ENCODE measurements at regions not wholly inside any gene's neighbourhood (a gene's known extent, or its start where the extent isn't known, plus 50 kb on each side); places are given as distances from the start of the nearest gene placed in this dataset.

GRCh38 chr5:122607818-122608217 lies 167.1 kb upstream of the SNX2 start:
- H3K36me3 ChIP-seq: no peaks in the 10 kb centered on the region

GRCh38 chr5:122608222-122608621 lies 166.7 kb upstream of the SNX2 start:
- DNase-seq: no peak
- Histone ChIP-seq H3K27me3 (no peaks in the 10 kb centered on the region), H3K4me3 (no peak overlapping the region), H3K27ac (no peak overlapping the region), H3K4me1 (no peaks in the 10 kb centered on the region), H3K36me3 (no peaks in the 10 kb centered on the region), H3K9me3 (no peaks in the 10 kb centered on the region)
- intact Hi-C loops (cut with DNase I): no loop called here
- 52 to 71% methylated on average over 3 of the region's 3 CpGs for WGBS, 2 donors
- no peak for TF ChIP-seq CTCF (IDR thresholded peaks at IDR 0.05)
- TF ChIP-seq POLR2A (IDR thresholded peaks at IDR 0.05): no peak

More at GRCh38 chr5:122607818-122608217, 167.1 kb upstream of the SNX2 start:
- intact Hi-C loops (cut with DNase I): no loop called here
- no peak overlapping the region for H3K27ac ChIP-seq
- H3K4me1 ChIP-seq: no peaks in the 10 kb centered on the region
- H3K27me3 ChIP-seq: no peaks in the 10 kb centered on the region
- no peak for DNase-seq
- no peak overlapping the region for H3K4me3 ChIP-seq
- TF ChIP-seq POLR2A (IDR thresholded peaks at IDR 0.05) (no peak), CTCF (IDR thresholded peaks at IDR 0.05) (no peak)
- no peaks in the 10 kb centered on the region for H3K9me3 ChIP-seq
- 56 to 79% methylated on average over 3 of the region's 3 CpGs for WGBS, 2 donors

- no peaks in the 10 kb centered on the region for H3K9me3 ChIP-seq
- intact Hi-C loops (cut with DNase I): no loop called here
- TF ChIP-seq CTCF (IDR thresholded peaks at IDR 0.05): no peak
- TF ChIP-seq POLR2A (IDR thresholded peaks at IDR 0.05): no peak
- 41 to 52% methylated on average over 2 of the region's 2 CpGs for WGBS, 2 donors
- H3K4me3 ChIP-seq: no peak overlapping the region
- no peaks in the 10 kb centered on the region for H3K36me3 ChIP-seq
- DNase-seq: no peak
- H3K27ac ChIP-seq: no peak overlapping the region
- no peaks in the 10 kb centered on the region for H3K4me1 ChIP-seq
- H3K27me3 ChIP-seq: no peaks in the 10 kb centered on the region
Observed at GRCh38 chr5:122611406-122611805, 163.5 kb upstream of the SNX2 start.

- WGBS, 2 donors: 76 to 95% methylated on average over 5 of the region's 5 CpGs
- H3K27ac ChIP-seq: no peak overlapping the region
- DNase-seq: no peak
- no peaks in the 10 kb centered on the region for H3K4me1 ChIP-seq
- intact Hi-C loops (cut with DNase I): no loop called here
- no peaks in the 10 kb centered on the region for H3K27me3 ChIP-seq
- TF ChIP-seq CTCF (IDR thresholded peaks at IDR 0.05) (no peak), POLR2A (IDR thresholded peaks at IDR 0.05) (no peak)
- H3K4me3 ChIP-seq: no peak overlapping the region
- H3K36me3 ChIP-seq: no peaks in the 10 kb centered on the region
- no peaks in the 10 kb centered on the region for H3K9me3 ChIP-seq
Observed at GRCh38 chr5:122612901-122613300, 162.0 kb upstream of the SNX2 start.

- H3K27ac ChIP-seq: no peak overlapping the region
- TF ChIP-seq POLR2A (IDR thresholded peaks at IDR 0.05): no peak
- no peak for TF ChIP-seq CTCF (IDR thresholded peaks at IDR 0.05)
- intact Hi-C loops (cut with DNase I): no loop called here
- H3K36me3 ChIP-seq: no peaks in the 10 kb centered on the region
- DNase-seq: no peak
- WGBS, 2 donors: 60 to 65% methylated on average over 1 of the region's 1 CpG
- H3K9me3 ChIP-seq: no peaks in the 10 kb centered on the region
- no peak overlapping the region for H3K4me3 ChIP-seq
- H3K27me3 ChIP-seq: no peaks in the 10 kb centered on the region
- no peaks in the 10 kb centered on the region for H3K4me1 ChIP-seq
Observed at GRCh38 chr5:122615146-122615545, 159.7 kb upstream of the SNX2 start.
